H1 (cell line): ENCODE measurements at regions not wholly inside any gene's neighbourhood (a gene's known extent, or its start where the extent isn't known, plus 50 kb on each side); places are given as distances from the start of the nearest gene placed in this dataset.
A peak's percentile ranks its signal among the peaks of the same experiment; 100 is the strongest.

Experiments
- CTCF ChIA-PET: fragments of 300-600 bp; sonication (Branson Sonifier 250); formaldehyde crosslinking; loops from one replicate; lab custom pipeline; 2021; ENCODE audit not compliant: partially characterized antibody; lab: Charles Lee
- POLR2A ChIA-PET: fragments of 300-600 bp; sonication (Branson Sonifier 250); formaldehyde crosslinking; loops from one replicate; lab custom pipeline; 2021; ENCODE audit warnings: inconsistent platforms; ENCODE audit not compliant: partially characterized antibody; lab: Charles Lee
- DNase-seq, 2 experiments: peaks; one replicate each; pipeline versions ENCODE4 v3.0.0 to v3.0.0-alpha.2; 2010 to 2022; ENCODE audit warnings: low spot score in 2 of 2, low read depth in 1 of 2, mixed read lengths in 1 of 2
- FAIRE-seq: peaks from 2 replicates; lab custom pipeline; 2011; peaks lifted over from hg19 to GRCh38; lab: Jason Lieb, UNC
- H2AFZ ChIP-seq: 2 replicates; pipeline ENCODE4 v1.8.1; 2012; ENCODE audit warnings: low read length, inconsistent platforms
- H2AK5ac ChIP-seq: 2 replicates; pipeline ENCODE4 v1.6.1; 2013; ENCODE audit warnings: low read depth, low read length
- H2BK120ac ChIP-seq: replicated peaks from 2 replicates; pipeline ENCODE3; 2013; ENCODE audit warnings: low read depth, low read length, inconsistent platforms
- H2BK12ac ChIP-seq: 2 replicates; pipeline ENCODE4 v1.6.1; 2013; ENCODE audit warnings: low read depth, low read length
- H2BK15ac ChIP-seq: 2 replicates; pipeline ENCODE4 v1.6.1; 2013; ENCODE audit warnings: low read length
- H2BK20ac ChIP-seq: 2 replicates; pipeline ENCODE4 v1.6.1; 2013; ENCODE audit warnings: low read length
- H2BK5ac ChIP-seq: 2 replicates; pipeline ENCODE4 v1.6.1; 2013; ENCODE audit warnings: low read depth, low read length
- H3K14ac ChIP-seq: 2 replicates; pipeline ENCODE4 v1.6.1; 2013; ENCODE audit warnings: inconsistent platforms; ENCODE audit not compliant: insufficient read length
- H3K18ac ChIP-seq: 2 replicates; pipeline ENCODE4 v1.6.1; 2013; ENCODE audit warnings: low read length; ENCODE audit errors: extremely low read depth
- H3K23ac ChIP-seq: 2 replicates; pipeline ENCODE4 v1.6.1; 2013; ENCODE audit warnings: inconsistent platforms; ENCODE audit not compliant: insufficient read length
- H3K23me2 ChIP-seq: 2 replicates; pipeline ENCODE4 v1.6.1; 2013; ENCODE audit warnings: low read depth, low read length
- H3K27ac ChIP-seq: 2 replicates; pipeline ENCODE4 v1.6.1; 2011; ENCODE audit warnings: low read depth, low read length, inconsistent platforms
- H3K27me3 ChIP-seq, 4 experiments: replicated peaks in 1 of 4; 1 replicate in 1 of 4; 2 replicates in 3 of 4; pipeline versions ENCODE4 v1.6.1 to v1.8.1; 2011 to 2013; ENCODE audit warnings: low read length in 3 of 4, mild to moderate bottlenecking in 3 of 4, inconsistent platforms in 2 of 4, mixed read lengths in 2 of 4, moderate library complexity in 1 of 4; ENCODE audit not compliant: control insufficient read depth in 3 of 4, insufficient read depth in 3 of 4; ENCODE audit errors: extremely low read depth in 1 of 4
- H3K36me3 ChIP-seq, 4 experiments: 2 replicates each; pipeline versions ENCODE4 v1.6.1 to v1.8.1; 2011 to 2013; ENCODE audit warnings: mild to moderate bottlenecking in 4 of 4, low read length in 3 of 4, moderate library complexity in 2 of 4, control low read depth in 1 of 4, inconsistent platforms in 1 of 4; ENCODE audit not compliant: insufficient read depth in 4 of 4, control insufficient read depth in 2 of 4
- H3K4ac ChIP-seq: replicated peaks from 2 replicates; pipeline ENCODE3; 2013; ENCODE audit warnings: low read length, low read depth, mixed read lengths, inconsistent platforms; ENCODE audit not compliant: insufficient read length
- H3K4me1 ChIP-seq, 4 experiments: replicated peaks in 1 of 4; 1 replicate in 1 of 4; 2 replicates in 3 of 4; pipeline versions ENCODE4 v1.6.1 to v1.8.1; 2011 to 2013; ENCODE audit warnings: low read length in 3 of 4, inconsistent platforms in 2 of 4, mixed read lengths in 1 of 4; ENCODE audit not compliant: insufficient read depth in 4 of 4, control insufficient read depth in 3 of 4
- H3K4me2 ChIP-seq, 2 experiments: 2 replicates each; pipeline versions ENCODE4 v1.6.1 to v1.8.1; 2011 to 2013; ENCODE audit warnings: low read depth in 2 of 2, low read length in 2 of 2, control low read depth in 1 of 2, inconsistent platforms in 1 of 2, mild to moderate bottlenecking in 1 of 2; ENCODE audit not compliant: insufficient read depth in 1 of 2
- H3K4me3 ChIP-seq, 4 experiments: fragments of 200-600, 300-600 bp in 1 of 4; sonication (generic), shearing (Covaris generic), sonication (Bioruptor Twin) in 1 of 4; 2 replicates each; pipeline versions ENCODE4 v1.5.1 to v1.8.1; 2011 to 2016; ENCODE audit warnings: low read length in 4 of 4, low read depth in 3 of 4, control low read depth in 2 of 4, inconsistent platforms in 2 of 4, mild to moderate bottlenecking in 2 of 4, mixed read lengths in 1 of 4, moderate library complexity in 1 of 4; ENCODE audit not compliant: insufficient read depth in 2 of 4; ENCODE audit errors: extremely low read depth in 1 of 4
- H3K56ac ChIP-seq: replicated peaks from 2 replicates; pipeline ENCODE3; 2013; ENCODE audit warnings: low read depth, mild to moderate bottlenecking, mixed read lengths, low read length, inconsistent platforms; ENCODE audit not compliant: insufficient read length
- H3K79me1 ChIP-seq: 2 replicates; pipeline ENCODE4 v1.6.1; 2013; ENCODE audit warnings: low read depth, low read length, control low read depth
- H3K79me2 ChIP-seq, 2 experiments: 2 replicates each; pipeline versions ENCODE4 v1.6.1 to v1.8.1; 2012 to 2013; ENCODE audit warnings: low read length in 2 of 2, mild to moderate bottlenecking in 2 of 2, inconsistent platforms in 1 of 2; ENCODE audit not compliant: insufficient read depth in 2 of 2, control insufficient read depth in 1 of 2
- H3K9ac ChIP-seq, 4 experiments: replicated peaks in 1 of 4; 1 replicate in 1 of 4; 2 replicates in 3 of 4; pipeline versions ENCODE4 v1.6.1 to v1.8.1; 2011 to 2013; ENCODE audit warnings: low read depth in 3 of 4, low read length in 3 of 4, control low read depth in 2 of 4, mild to moderate bottlenecking in 2 of 4, moderate library complexity in 2 of 4, inconsistent platforms in 1 of 4; ENCODE audit errors: extremely low read depth in 1 of 4
- H3K9me3 ChIP-seq, 2 experiments: 2 replicates each; pipeline versions ENCODE4 v1.6.1 to v1.8.1; 2012 to 2013; ENCODE audit warnings: mild to moderate bottlenecking in 2 of 2, moderate library complexity in 2 of 2, control low read depth in 1 of 2, inconsistent platforms in 1 of 2, low read depth in 1 of 2, low read length in 1 of 2, mixed read lengths in 1 of 2; ENCODE audit not compliant: insufficient read depth in 2 of 2
- H4K20me1 ChIP-seq, 2 experiments: replicated peaks in 1 of 2; 2 replicates each; pipeline versions ENCODE3 to v1.8.1; 2011 to 2013; ENCODE audit warnings: inconsistent platforms in 2 of 2, low read length in 2 of 2, mild to moderate bottlenecking in 1 of 2; ENCODE audit not compliant: insufficient read depth in 2 of 2, control insufficient read depth in 1 of 2
- H4K5ac ChIP-seq: 2 replicates; pipeline ENCODE4 v1.6.1; 2013; ENCODE audit warnings: low read length, low read depth, mixed read lengths, inconsistent platforms; ENCODE audit not compliant: insufficient read length
- H4K8ac ChIP-seq: 2 replicates; pipeline ENCODE4 v1.8.0; 2013; ENCODE audit warnings: mild to moderate bottlenecking, moderate library complexity, low read length, inconsistent platforms; ENCODE audit not compliant: insufficient read depth; ENCODE audit errors: extremely low read depth
- H4K91ac ChIP-seq: replicated peaks from 2 replicates; pipeline ENCODE3; 2013; ENCODE audit warnings: low read length, mixed read lengths, inconsistent platforms; ENCODE audit not compliant: insufficient read length
- CEBPB ChIP-seq: IDR thresholded peaks from 2 replicates; pipeline ENCODE4 v1.6.1; 2012; ENCODE audit warnings: low read depth, low read length
- HDAC2 ChIP-seq, 2 experiments: fragments of 300-600 bp in 1 of 2; sonication (generic) in 1 of 2; IDR thresholded peaks; 2 replicates each; pipeline ENCODE4 v1.6.1; 2011 to 2012; ENCODE audit warnings: low read depth in 2 of 2, low read length in 2 of 2, mild to moderate bottlenecking in 2 of 2, moderate library complexity in 2 of 2, borderline replicate concordance in 1 of 2, inconsistent platforms in 1 of 2
- POLR2AphosphoS5 ChIP-seq: IDR thresholded peaks from 2 replicates; pipeline ENCODE4 v1.6.1; 2011; ENCODE audit warnings: low read depth, low read length
- RFX5 ChIP-seq: IDR thresholded peaks from 2 replicates; pipeline ENCODE4 v1.6.1; 2011; ENCODE audit warnings: low read depth, low read length, improper control_type of control experiment, borderline replicate concordance
- WGBS, 2 experiments: shearing (Covaris generic) in 1 of 2; methylation state at CpG; one replicate each; pipeline versions ENCODE4 v1.1.6 to v1.1.7; 2013 to 2015; ENCODE audit warnings: low lambda C conversion rate in 2 of 2, mixed read lengths in 2 of 2, inconsistent platforms in 1 of 2, low coverage in 1 of 2, missing lambda C conversion rate in 1 of 2; ENCODE audit not compliant: insufficient replicate concordance in 2 of 2, insufficient coverage in 1 of 2, insufficient read length in 1 of 2; ENCODE audit errors: extremely low coverage in 1 of 2, missing lambda C conversion rate in 1 of 2; 5-methylcytosine and 5-hydroxymethylcytosine counted together
- TF ChIP-seq, protein P1 (sequence below): IDR thresholded peaks from 2 replicates; pipeline ENCODE4 v1.6.1; 2011; ENCODE audit warnings: low read depth, mild to moderate bottlenecking, low read length; ENCODE audit not compliant: insufficient read depth

DNA sequence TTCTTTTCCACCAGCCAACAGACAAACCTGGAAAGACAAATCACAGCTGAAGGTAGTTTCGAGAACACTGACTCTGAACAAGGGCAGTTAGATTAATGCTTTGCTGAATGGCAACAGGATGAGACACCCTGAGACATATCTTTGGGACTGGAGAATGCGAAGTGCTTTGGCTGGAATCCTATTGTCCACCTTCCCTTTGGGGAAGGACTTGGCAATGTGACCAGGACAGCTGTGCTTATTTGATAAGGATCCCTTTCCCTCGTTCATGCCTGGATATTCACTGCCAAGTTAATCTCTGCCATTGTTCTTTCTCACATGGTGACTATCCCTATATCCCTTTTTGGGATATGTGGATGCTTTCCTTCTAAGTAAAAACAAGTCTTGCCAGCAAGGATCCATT is 537.1 kb upstream of the SEL1L start:
- WGBS, 2 experiments: 89% methylated on average over 3 of the region's 3 CpGs; no CpG with 5 or more reads in 1 of the 2 experiments
- H4K8ac ChIP-seq: no peak overlapping the region
- no peaks in the 10 kb centered on the region for H3K27me3 ChIP-seq
- POLR2A ChIA-PET: no interaction called here
- no peaks in the 10 kb centered on the region for H4K20me1 ChIP-seq
- no peaks in the 10 kb centered on the region for H3K9me3 ChIP-seq
- CTCF ChIA-PET: interaction anchor here (0.5 to 1.3 kb wide), 4 partner anchors 10 to 113 kb away, joined by 3 to 4 read pairs (median 3); no protein-coding TSS in a partner anchor
- no peak overlapping the region for H3K18ac ChIP-seq
- DNase-seq (no peak), FAIRE-seq (no peak)
- TF ChIP-seq RFX5: no peak
- TF ChIP-seq, protein P1, sequence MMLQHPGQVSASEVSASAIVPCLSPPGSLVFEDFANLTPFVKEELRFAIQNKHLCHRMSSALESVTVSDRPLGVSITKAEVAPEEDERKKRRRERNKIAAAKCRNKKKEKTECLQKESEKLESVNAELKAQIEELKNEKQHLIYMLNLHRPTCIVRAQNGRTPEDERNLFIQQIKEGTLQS: no peak
- TF ChIP-seq CEBPB: no peak
- TF ChIP-seq POLR2AphosphoS5: no peak
- no peak for TF ChIP-seq HDAC2 (IDR thresholded peaks at IDR 0.05; ENCODE audit: borderline replicate concordance in 1 of 2, low read depth in 2 of 2, low read length in 2 of 2)
- H3K4ac ChIP-seq: no peak overlapping the region
- H2AK5ac ChIP-seq: no peak overlapping the region
- peak overlapping the region; percentile 44; the same call in 1 of the 2 replicates for H2AFZ ChIP-seq
- no peak overlapping the region for H3K4me2 ChIP-seq
- H3K36me3 ChIP-seq: no peaks in the 10 kb centered on the region
- no peak overlapping the region for H4K5ac ChIP-seq
- H2BK5ac ChIP-seq: no peak overlapping the region
- H4K91ac ChIP-seq: no peak overlapping the region
- H2BK12ac ChIP-seq: no peak overlapping the region
- no peak overlapping the region for H3K14ac ChIP-seq
- no peak overlapping the region for H3K23ac ChIP-seq
- H2BK120ac ChIP-seq: no peak overlapping the region
- no peak overlapping the region for H3K56ac ChIP-seq
- H3K27ac ChIP-seq: no peak overlapping the region
- no peak overlapping the region for H2BK15ac ChIP-seq
- no peak overlapping the region for H3K9ac ChIP-seq
- no peak overlapping the region for H3K4me3 ChIP-seq
- H3K4me1 ChIP-seq: no peaks in the 10 kb centered on the region
- no peaks in the 10 kb centered on the region for H3K79me2 ChIP-seq
- H3K79me1 ChIP-seq: no peaks in the 10 kb centered on the region
- H2BK20ac ChIP-seq: no peak overlapping the region
- no peaks in the 10 kb centered on the region for H3K23me2 ChIP-seq
